ENCODE measurements at regions not wholly inside any gene's neighbourhood (a gene's known extent, or its start where the extent isn't known, plus 50 kb on each side); places are given as distances from the start of the nearest gene placed in this dataset.

GRCh38 chr16:72313903-72314302, 141.9 kb upstream of the PMFBP1 start:
- TF ChIP-seq EGR1 (IDR thresholded peaks at IDR 0.05; ENCODE audit: low read depth) (no peak), POLR2AphosphoS5 (IDR thresholded peaks at IDR 0.05; ENCODE audit: low read depth, low read length) (no peak), CTCF (IDR thresholded peaks at IDR 0.05 in 2 of 3, conservative IDR thresholded peaks at IDR 0.05 in 1 of 3; ENCODE audit: borderline replicate concordance in 1 of 3, insufficient read depth in 1 of 3, low read depth in 2 of 3, low read length in 2 of 3) (no peak)
- TF ChIP-seq, protein P1, sequence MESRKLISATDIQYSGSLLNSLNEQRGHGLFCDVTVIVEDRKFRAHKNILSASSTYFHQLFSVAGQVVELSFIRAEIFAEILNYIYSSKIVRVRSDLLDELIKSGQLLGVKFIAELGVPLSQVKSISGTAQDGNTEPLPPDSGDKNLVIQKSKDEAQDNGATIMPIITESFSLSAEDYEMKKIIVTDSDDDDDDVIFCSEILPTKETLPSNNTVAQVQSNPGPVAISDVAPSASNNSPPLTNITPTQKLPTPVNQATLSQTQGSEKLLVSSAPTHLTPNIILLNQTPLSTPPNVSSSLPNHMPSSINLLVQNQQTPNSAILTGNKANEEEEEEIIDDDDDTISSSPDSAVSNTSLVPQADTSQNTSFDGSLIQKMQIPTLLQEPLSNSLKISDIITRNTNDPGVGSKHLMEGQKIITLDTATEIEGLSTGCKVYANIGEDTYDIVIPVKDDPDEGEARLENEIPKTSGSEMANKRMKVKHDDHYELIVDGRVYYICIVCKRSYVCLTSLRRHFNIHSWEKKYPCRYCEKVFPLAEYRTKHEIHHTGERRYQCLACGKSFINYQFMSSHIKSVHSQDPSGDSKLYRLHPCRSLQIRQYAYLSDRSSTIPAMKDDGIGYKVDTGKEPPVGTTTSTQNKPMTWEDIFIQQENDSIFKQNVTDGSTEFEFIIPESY (IDR thresholded peaks at IDR 0.05; ENCODE audit: extremely low read depth, insufficient replicate concordance, low read length) = no peak

All from HCT116 (cell line).